Gastroesophageal sphincter (tissue), 3 donors: ENCODE measurements at regions not wholly inside any gene's neighbourhood (a gene's known extent, or its start where the extent isn't known, plus 50 kb on each side); places are given as distances from the start of the nearest gene placed in this dataset.

Experiments used
- EP300 ChIP-seq: sonication (generic); formaldehyde crosslinking; IDR thresholded peaks from one replicate; pipeline ENCODE4 v1.6.1; 2017; ENCODE audit warnings: antibody characterized with exemption, mild to moderate bottlenecking
- POLR2A ChIP-seq, 2 donors: fragments of 450-650 bp; IDR thresholded peaks; one replicate each; pipeline ENCODE4 v1.6.1; 2017; ENCODE audit warnings: antibody characterized with exemption in 2 of 2, mild to moderate bottlenecking in 2 of 2, moderate library complexity in 1 of 2
- TF ChIP-seq, protein P1 (sequence below), 4 experiments: fragments of 200-600 bp in 2 of 4; fragments of 450-650 bp in 2 of 4; sonication (generic) in 1 of 4; IDR thresholded peaks; one replicate each; pipeline ENCODE4 v1.5.1; 2017 to 2019; ENCODE audit warnings: antibody characterized with exemption in 4 of 4, mild to moderate bottlenecking in 2 of 4, moderate library complexity in 2 of 4

DNA sequence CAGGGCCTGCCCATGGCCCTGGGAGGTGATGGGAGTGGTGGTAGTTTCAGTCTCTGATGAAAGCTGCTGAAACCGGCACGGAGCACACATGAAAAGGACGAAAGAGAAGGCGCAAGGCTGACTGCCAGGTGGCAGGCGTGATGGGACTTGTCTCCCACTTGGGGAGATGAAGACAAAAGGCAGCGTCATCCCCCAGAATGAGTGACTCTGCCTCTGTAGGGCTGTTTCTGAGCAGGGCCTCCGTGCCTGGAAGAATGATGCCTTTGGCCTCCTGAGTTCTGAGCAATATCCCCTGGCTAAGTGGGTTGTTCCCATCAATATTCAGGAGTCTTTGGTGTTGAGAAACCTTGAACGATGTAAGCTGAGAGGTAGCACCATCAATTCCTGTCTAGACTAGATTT lies 237.8 kb downstream of the OPA1 start:
- TF ChIP-seq, protein P1, sequence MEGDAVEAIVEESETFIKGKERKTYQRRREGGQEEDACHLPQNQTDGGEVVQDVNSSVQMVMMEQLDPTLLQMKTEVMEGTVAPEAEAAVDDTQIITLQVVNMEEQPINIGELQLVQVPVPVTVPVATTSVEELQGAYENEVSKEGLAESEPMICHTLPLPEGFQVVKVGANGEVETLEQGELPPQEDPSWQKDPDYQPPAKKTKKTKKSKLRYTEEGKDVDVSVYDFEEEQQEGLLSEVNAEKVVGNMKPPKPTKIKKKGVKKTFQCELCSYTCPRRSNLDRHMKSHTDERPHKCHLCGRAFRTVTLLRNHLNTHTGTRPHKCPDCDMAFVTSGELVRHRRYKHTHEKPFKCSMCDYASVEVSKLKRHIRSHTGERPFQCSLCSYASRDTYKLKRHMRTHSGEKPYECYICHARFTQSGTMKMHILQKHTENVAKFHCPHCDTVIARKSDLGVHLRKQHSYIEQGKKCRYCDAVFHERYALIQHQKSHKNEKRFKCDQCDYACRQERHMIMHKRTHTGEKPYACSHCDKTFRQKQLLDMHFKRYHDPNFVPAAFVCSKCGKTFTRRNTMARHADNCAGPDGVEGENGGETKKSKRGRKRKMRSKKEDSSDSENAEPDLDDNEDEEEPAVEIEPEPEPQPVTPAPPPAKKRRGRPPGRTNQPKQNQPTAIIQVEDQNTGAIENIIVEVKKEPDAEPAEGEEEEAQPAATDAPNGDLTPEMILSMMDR (IDR thresholded peaks at IDR 0.05), result no peak
- TF ChIP-seq POLR2A (IDR thresholded peaks at IDR 0.05) (no peak), EP300 (no peak)
